Liver (tissue), 8 donors: ENCODE measurements at regions not wholly inside any gene's neighbourhood (a gene's known extent, or its start where the extent isn't known, plus 50 kb on each side); places are given as distances from the start of the nearest gene placed in this dataset.
A peak's percentile ranks its signal among the peaks of the same experiment; 100 is the strongest.

Experiments used
- DNase-seq: peaks from one replicate; pipeline ENCODE4 v3.0.0-alpha.2; 2017; ENCODE audit warnings: low spot score
- H3K27ac ChIP-seq, 2 donors: one replicate each; pipeline ENCODE4 v1.7.0; 2013; ENCODE audit warnings: inconsistent platforms in 2 of 2, low read length in 2 of 2, control low read depth in 1 of 2, low read depth in 1 of 2, mild to moderate bottlenecking in 1 of 2
- H3K27me3 ChIP-seq, 4 donors: one replicate each; pipeline versions ENCODE4 v1.6.1 to v1.7.0; 2013; ENCODE audit warnings: low read length in 3 of 4, inconsistent platforms in 1 of 4, mild to moderate bottlenecking in 1 of 4, moderate library complexity in 1 of 4; ENCODE audit not compliant: control insufficient read depth in 4 of 4, insufficient read depth in 4 of 4
- H3K36me3 ChIP-seq, 4 donors: one replicate each; pipeline versions ENCODE4 v1.6.1 to v1.7.0; 2013; ENCODE audit warnings: low read length in 3 of 4, mild to moderate bottlenecking in 3 of 4, low read depth in 1 of 4, moderate library complexity in 1 of 4; ENCODE audit not compliant: control insufficient read depth in 4 of 4, insufficient read depth in 3 of 4
- H3K4me1 ChIP-seq, 4 donors: one replicate each; pipeline versions ENCODE4 v1.6.1 to v1.7.0; 2013; ENCODE audit warnings: low read length in 3 of 4, mild to moderate bottlenecking in 3 of 4, moderate library complexity in 1 of 4; ENCODE audit not compliant: control insufficient read depth in 4 of 4, insufficient read depth in 4 of 4
- H3K4me3 ChIP-seq, 3 donors: one replicate each; pipeline versions ENCODE4 v1.6.1 to v1.7.0; 2013; ENCODE audit warnings: low read length in 3 of 3, control low read depth in 1 of 3, low read depth in 1 of 3, mild to moderate bottlenecking in 1 of 3
- H3K9ac ChIP-seq, 2 donors: one replicate each; pipeline ENCODE4 v1.7.0; 2013; ENCODE audit warnings: low read length in 2 of 2, mild to moderate bottlenecking in 2 of 2, moderate library complexity in 2 of 2, control low read depth in 1 of 2, low read depth in 1 of 2
- H3K9me3 ChIP-seq, 4 donors: one replicate each; pipeline versions ENCODE4 v1.6.1 to v1.7.0; 2013; ENCODE audit warnings: low read length in 3 of 4; ENCODE audit not compliant: control insufficient read depth in 4 of 4
- ATF3 ChIP-seq: IDR thresholded peaks from 2 replicates; pipeline ENCODE4 v1.6.1; 2016; ENCODE audit warnings: antibody characterized with exemption
- CTCF ChIP-seq: fragments of 150-350 bp; IDR thresholded peaks from 2 replicates; pipeline ENCODE4 v1.5.1; 2017; ENCODE audit warnings: improper control_type of control experiment, low read depth, low read length; ENCODE audit not compliant: missing input control
- EGR1 ChIP-seq, 2 donors: IDR thresholded peaks; 2 replicates each; pipeline ENCODE4 v1.6.1; 2016 to 2018; ENCODE audit warnings: antibody characterized with exemption in 2 of 2, low read depth in 2 of 2
- FOXA1 ChIP-seq: IDR thresholded peaks from 2 replicates; pipeline ENCODE4 v1.6.1; 2016; ENCODE audit warnings: antibody characterized with exemption
- FOXA2 ChIP-seq: IDR thresholded peaks from 2 replicates; pipeline ENCODE4 v1.6.1; 2016; ENCODE audit warnings: antibody characterized with exemption
- GABPA ChIP-seq, 2 donors: IDR thresholded peaks in 1 of 2; conservative IDR thresholded peaks in 1 of 2; 2 replicates each; pipeline ENCODE4 v1.6.1; 2016; ENCODE audit warnings: antibody characterized with exemption in 2 of 2, mild to moderate bottlenecking in 1 of 2, moderate library complexity in 1 of 2
- HNF4A ChIP-seq, 2 donors: conservative IDR thresholded peaks; 2 replicates each; pipeline ENCODE4 v1.6.1; 2016; ENCODE audit warnings: antibody characterized with exemption in 2 of 2, mild to moderate bottlenecking in 2 of 2
- HNF4G ChIP-seq: IDR thresholded peaks from 2 replicates; pipeline ENCODE4 v1.6.1; 2016; ENCODE audit warnings: antibody characterized with exemption
- JUND ChIP-seq, 2 donors: IDR thresholded peaks; 2 replicates each; pipeline ENCODE4 v1.6.1; 2016; ENCODE audit warnings: antibody characterized with exemption in 2 of 2
- MAX ChIP-seq: IDR thresholded peaks from 2 replicates; pipeline ENCODE4 v1.6.1; 2016; ENCODE audit warnings: antibody characterized with exemption
- NR2F2 ChIP-seq: IDR thresholded peaks from 2 replicates; pipeline ENCODE4 v1.6.1; 2016; ENCODE audit warnings: antibody characterized with exemption
- RAD21 ChIP-seq, 2 donors: IDR thresholded peaks; 2 replicates each; pipeline ENCODE4 v1.6.1; 2016; ENCODE audit warnings: antibody characterized with exemption in 2 of 2, mild to moderate bottlenecking in 2 of 2
- REST ChIP-seq: IDR thresholded peaks from 2 replicates; pipeline ENCODE4 v1.6.1; 2016; ENCODE audit warnings: antibody characterized with exemption, mild to moderate bottlenecking
- RXRA ChIP-seq, 2 donors: IDR thresholded peaks; 2 replicates each; pipeline ENCODE4 v1.6.1; 2017 to 2018; ENCODE audit warnings: antibody characterized with exemption in 2 of 2, mild to moderate bottlenecking in 1 of 2
- SP1 ChIP-seq: IDR thresholded peaks from 2 replicates; pipeline ENCODE4 v1.6.1; 2018; ENCODE audit warnings: antibody characterized with exemption, mild to moderate bottlenecking
- TAF1 ChIP-seq: conservative IDR thresholded peaks from 2 replicates; pipeline ENCODE4 v1.6.1; 2016; ENCODE audit warnings: antibody characterized with exemption, mild to moderate bottlenecking
- YY1 ChIP-seq: IDR thresholded peaks from 2 replicates; pipeline ENCODE4 v1.6.1; 2016; ENCODE audit warnings: antibody characterized with exemption, mild to moderate bottlenecking
- WGBS: extraction: QIAGEN DNeasy Blood & Tissue Kit; methylation state at CpG from one replicate; pipeline ENCODE4 v1.1.7; 2013; 5-methylcytosine and 5-hydroxymethylcytosine counted together
- TF ChIP-seq, protein P1 (sequence below): IDR thresholded peaks from 2 replicates; pipeline ENCODE4 v1.6.1; 2016; ENCODE audit warnings: antibody characterized with exemption
- donor health status: healthy.
- donor health status: healthy.
- donor health status: healthy.
- donor health status: healthy.
- donor health status: healthy.

GRCh38 chr20:57868310-57868709 lies 158.5 kb upstream of the PMEPA1 start:
- TF ChIP-seq, protein P1, sequence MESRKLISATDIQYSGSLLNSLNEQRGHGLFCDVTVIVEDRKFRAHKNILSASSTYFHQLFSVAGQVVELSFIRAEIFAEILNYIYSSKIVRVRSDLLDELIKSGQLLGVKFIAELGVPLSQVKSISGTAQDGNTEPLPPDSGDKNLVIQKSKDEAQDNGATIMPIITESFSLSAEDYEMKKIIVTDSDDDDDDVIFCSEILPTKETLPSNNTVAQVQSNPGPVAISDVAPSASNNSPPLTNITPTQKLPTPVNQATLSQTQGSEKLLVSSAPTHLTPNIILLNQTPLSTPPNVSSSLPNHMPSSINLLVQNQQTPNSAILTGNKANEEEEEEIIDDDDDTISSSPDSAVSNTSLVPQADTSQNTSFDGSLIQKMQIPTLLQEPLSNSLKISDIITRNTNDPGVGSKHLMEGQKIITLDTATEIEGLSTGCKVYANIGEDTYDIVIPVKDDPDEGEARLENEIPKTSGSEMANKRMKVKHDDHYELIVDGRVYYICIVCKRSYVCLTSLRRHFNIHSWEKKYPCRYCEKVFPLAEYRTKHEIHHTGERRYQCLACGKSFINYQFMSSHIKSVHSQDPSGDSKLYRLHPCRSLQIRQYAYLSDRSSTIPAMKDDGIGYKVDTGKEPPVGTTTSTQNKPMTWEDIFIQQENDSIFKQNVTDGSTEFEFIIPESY: no peak
- TF ChIP-seq CTCF: no peak
- TF ChIP-seq RAD21 (IDR thresholded peaks at IDR 0.05): no peak
- no peak for TF ChIP-seq GABPA (IDR thresholded peaks at IDR 0.05 in 1 of 2, conservative IDR thresholded peaks at IDR 0.05 in 1 of 2)
- no peak for TF ChIP-seq YY1
- TF ChIP-seq NR2F2: no peak
- TF ChIP-seq HNF4G: no peak
- no peak for TF ChIP-seq RXRA (IDR thresholded peaks at IDR 0.05)
- TF ChIP-seq FOXA2: no peak
- TF ChIP-seq JUND (IDR thresholded peaks at IDR 0.05): no peak
- no peak for TF ChIP-seq FOXA1
- no peak for TF ChIP-seq EGR1 (IDR thresholded peaks at IDR 0.05; ENCODE audit: low read depth in 2 of 2)
- TF ChIP-seq REST: no peak
- no peak for TF ChIP-seq HNF4A (conservative IDR thresholded peaks at IDR 0.05)
- WGBS: 81% methylated on average over 15 of the region's 15 CpGs
- no peaks in the 10 kb centered on the region for H3K9me3 ChIP-seq
- H3K27ac ChIP-seq: no peak overlapping the region
- H3K4me3 ChIP-seq: no peak overlapping the region
- H3K27me3 ChIP-seq: peaks cover 0 to 9% (median 2%) of the 10 kb centered on the region in 4 donors
- H3K9ac ChIP-seq: no peak overlapping the region
- H3K4me1 ChIP-seq: no peaks in the 10 kb centered on the region
- no peaks in the 10 kb centered on the region for H3K36me3 ChIP-seq
- peak; percentile 28 for DNase-seq

GRCh38 chr20:57867807-57868206 lies 158.0 kb upstream of the PMEPA1 start:
- no peaks in the 10 kb centered on the region for H3K36me3 ChIP-seq
- 70% methylated on average over 2 of the region's 2 CpGs for WGBS
- TF ChIP-seq NR2F2: no peak
- no peak for TF ChIP-seq FOXA2
- TF ChIP-seq ATF3: no peak
- TF ChIP-seq MAX: no peak
- no peak for TF ChIP-seq TAF1
- no peak for TF ChIP-seq JUND (IDR thresholded peaks at IDR 0.05)
- no peak for TF ChIP-seq EGR1 (IDR thresholded peaks at IDR 0.05; ENCODE audit: low read depth in 2 of 2)
- no peak for TF ChIP-seq RXRA (IDR thresholded peaks at IDR 0.05)
- no peak for TF ChIP-seq HNF4A (conservative IDR thresholded peaks at IDR 0.05)
- no peak for TF ChIP-seq FOXA1
- no peak for TF ChIP-seq SP1
- TF ChIP-seq HNF4G: no peak
- no peak overlapping the region for H3K9ac ChIP-seq
- no peak overlapping the region for H3K4me3 ChIP-seq
- no peak overlapping the region for H3K27ac ChIP-seq
- DNase-seq: no peak
- no peaks in the 10 kb centered on the region for H3K4me1 ChIP-seq
- H3K9me3 ChIP-seq: no peaks in the 10 kb centered on the region
- peaks cover 0 to 9% (median 2%) of the 10 kb centered on the region in 4 donors for H3K27me3 ChIP-seq
